ENCODE measurements at regions not wholly inside any gene's neighbourhood (a gene's known extent, or its start where the extent isn't known, plus 50 kb on each side); places are given as distances from the start of the nearest gene placed in this dataset.
"Not testable (repeated sequence)": the region's sequence is repeated elsewhere in the genome, so short reads cannot be mapped to it uniquely, and the experiment has no call there.

DNA sequence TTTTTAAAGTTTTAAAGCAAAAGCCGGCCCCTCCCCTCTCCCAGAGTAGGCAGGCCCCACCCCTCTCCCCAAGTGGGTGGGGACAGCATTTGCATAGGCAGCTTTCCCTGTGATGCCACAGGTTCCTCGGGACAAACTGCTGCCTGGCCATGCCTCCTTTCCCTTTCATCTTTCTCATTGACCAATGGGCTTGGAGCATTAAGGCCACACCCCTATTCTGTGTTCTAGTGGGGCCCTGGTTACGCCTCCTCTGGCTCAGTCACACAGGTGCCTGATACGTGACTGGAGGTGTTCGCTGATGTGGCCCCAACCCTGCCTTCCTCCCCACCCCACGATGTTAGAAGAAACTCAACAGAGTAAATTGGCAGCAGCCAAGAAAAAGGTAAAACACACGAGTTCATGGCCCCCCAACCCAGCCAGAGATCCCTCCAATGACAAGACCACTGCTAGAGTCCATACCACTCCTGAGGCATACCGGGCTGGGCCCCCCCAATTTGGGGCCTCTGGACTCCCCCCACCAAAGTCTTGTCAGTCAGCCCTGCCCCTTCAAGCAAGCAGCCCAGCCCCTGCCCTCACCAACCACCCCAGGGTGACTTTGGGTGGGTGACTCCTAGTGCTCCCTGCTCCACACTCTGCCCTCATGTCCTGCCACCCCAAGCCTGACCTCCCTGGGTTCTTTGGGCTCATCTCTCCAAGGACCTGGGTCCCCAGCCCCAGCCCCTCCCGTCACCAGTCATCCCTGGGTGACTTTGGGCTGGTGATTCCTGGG is 62.8 kb upstream of the CSPG4 start:
- DNase-seq: no peak
- in situ Hi-C loops (cut with MboI; ENCODE audit: low pct_ligation_motif_present in 1 of 4, low pct_unique_long_range_greater_than_20kb in 1 of 4, low sequenced_read_pairs in 3 of 4): no loop called here
- TF ChIP-seq POLR2AphosphoS5 (IDR thresholded peaks at IDR 0.05) (no peak), POLR2A (IDR thresholded peaks at IDR 0.05) (no peak), EP300 (IDR thresholded peaks at IDR 0.05; ENCODE audit: low read depth) (no peak)
- TF ChIP-seq, protein P1, sequence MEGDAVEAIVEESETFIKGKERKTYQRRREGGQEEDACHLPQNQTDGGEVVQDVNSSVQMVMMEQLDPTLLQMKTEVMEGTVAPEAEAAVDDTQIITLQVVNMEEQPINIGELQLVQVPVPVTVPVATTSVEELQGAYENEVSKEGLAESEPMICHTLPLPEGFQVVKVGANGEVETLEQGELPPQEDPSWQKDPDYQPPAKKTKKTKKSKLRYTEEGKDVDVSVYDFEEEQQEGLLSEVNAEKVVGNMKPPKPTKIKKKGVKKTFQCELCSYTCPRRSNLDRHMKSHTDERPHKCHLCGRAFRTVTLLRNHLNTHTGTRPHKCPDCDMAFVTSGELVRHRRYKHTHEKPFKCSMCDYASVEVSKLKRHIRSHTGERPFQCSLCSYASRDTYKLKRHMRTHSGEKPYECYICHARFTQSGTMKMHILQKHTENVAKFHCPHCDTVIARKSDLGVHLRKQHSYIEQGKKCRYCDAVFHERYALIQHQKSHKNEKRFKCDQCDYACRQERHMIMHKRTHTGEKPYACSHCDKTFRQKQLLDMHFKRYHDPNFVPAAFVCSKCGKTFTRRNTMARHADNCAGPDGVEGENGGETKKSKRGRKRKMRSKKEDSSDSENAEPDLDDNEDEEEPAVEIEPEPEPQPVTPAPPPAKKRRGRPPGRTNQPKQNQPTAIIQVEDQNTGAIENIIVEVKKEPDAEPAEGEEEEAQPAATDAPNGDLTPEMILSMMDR (IDR thresholded peaks at IDR 0.05): no peak
- no peak overlapping the region for H3K27ac ChIP-seq
- H3K4me3 ChIP-seq: no peak overlapping the region
- H3K36me3 ChIP-seq: no peaks in the 10 kb centered on the region
- H3K4me1 ChIP-seq: no peaks in the 10 kb centered on the region
- intact Hi-C loops (cut with DNase I; ENCODE audit: low total_unique reads): no loop called here
- WGBS, 2 donors (ENCODE audit: low coverage in 1 of 2): 60 to 81% methylated on average over 5 to 9 of the region's 9 CpGs
- no peaks in the 10 kb centered on the region for H3K9me3 ChIP-seq
- no peaks in the 10 kb centered on the region for H3K27me3 ChIP-seq

DNA sequence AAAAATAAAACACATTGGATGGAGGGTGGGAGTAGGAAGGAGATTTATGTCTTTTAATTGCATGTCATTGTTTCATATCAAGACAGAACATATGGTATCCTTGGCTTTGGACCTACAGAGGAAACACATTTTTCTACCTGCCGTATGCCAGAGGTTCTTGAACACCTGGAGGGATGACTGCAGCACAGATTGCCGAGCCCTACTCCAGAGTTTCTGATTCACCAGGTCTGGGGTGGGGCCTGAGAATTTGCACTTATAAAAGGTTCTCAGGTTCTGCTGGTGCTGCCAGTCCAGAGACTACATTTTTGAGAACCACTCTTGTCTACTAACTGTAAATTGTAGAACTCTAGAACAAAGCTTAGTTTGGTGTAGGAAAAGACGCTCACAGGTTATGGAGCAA is 61.3 kb upstream of the CSPG4 start:
- H3K4me1 ChIP-seq; H3K9me3 ChIP-seq; DNase-seq; in situ Hi-C loops (cut with MboI; ENCODE audit: low pct_ligation_motif_present in 1 of 4, low pct_unique_long_range_greater_than_20kb in 1 of 4, low sequenced_read_pairs in 3 of 4); H3K36me3 ChIP-seq; H3K27me3 ChIP-seq; H3K27ac ChIP-seq; intact Hi-C loops (cut with DNase I; ENCODE audit: low total_unique reads); H3K4me3 ChIP-seq: not testable (repeated sequence)
- 84% methylated on average over 3 of the region's 3 CpGs; no CpG with 5 or more reads in 1 of the 2 donors for WGBS, 2 donors (ENCODE audit: low coverage in 1 of 2)

DNA sequence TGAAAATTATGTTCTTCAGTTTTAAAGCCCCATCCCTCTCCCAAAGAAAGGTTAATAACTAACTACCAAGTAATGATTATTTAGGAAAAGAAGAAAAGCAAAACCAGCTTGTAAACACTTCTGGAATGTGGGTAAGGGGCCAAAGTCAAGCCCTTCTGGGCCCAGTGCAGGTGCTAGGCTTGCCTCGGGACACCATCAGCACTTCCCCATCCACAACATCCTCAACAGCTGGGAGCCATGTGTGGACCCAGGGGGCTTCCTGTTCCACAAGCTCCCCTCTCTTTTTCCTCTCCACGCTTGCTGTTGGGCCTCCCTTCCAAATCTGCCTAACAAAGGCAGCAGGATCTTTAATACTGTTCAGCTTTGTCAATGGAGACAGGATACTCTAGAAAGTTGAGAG is 58.4 kb upstream of the CSPG4 start:
- intact Hi-C loops (cut with DNase I; ENCODE audit: low total_unique reads); H3K4me1 ChIP-seq; in situ Hi-C loops (cut with MboI; ENCODE audit: low pct_ligation_motif_present in 1 of 4, low pct_unique_long_range_greater_than_20kb in 1 of 4, low sequenced_read_pairs in 3 of 4); H3K4me3 ChIP-seq; H3K27me3 ChIP-seq; DNase-seq; H3K27ac ChIP-seq; H3K9me3 ChIP-seq; H3K36me3 ChIP-seq: not testable (repeated sequence)
- 59% methylated on average over 2 of the region's 2 CpGs; no CpG with 5 or more reads in 1 of the 2 donors for WGBS, 2 donors (ENCODE audit: low coverage in 1 of 2)

DNA sequence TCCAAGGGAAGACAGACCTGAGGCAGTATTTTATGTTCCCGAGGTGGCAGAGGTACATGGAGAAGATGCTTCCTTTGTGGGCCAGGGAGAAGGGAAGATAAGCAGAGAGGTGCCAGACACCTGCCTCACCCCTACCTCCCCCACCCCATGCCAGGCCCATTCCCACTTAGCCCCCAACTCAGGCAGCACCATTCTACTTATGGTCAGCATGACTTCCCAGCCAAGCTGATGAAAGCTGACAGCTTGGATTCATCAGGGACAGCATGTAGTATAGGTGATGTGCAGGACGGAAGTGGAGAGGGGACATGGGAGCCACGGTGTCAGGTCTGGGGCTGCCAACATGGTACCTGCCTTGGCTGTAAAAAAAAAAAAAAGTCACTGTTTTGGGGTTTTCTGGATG is 57.5 kb upstream of the CSPG4 start:
- in situ Hi-C loops (cut with MboI; ENCODE audit: low pct_ligation_motif_present in 1 of 4, low pct_unique_long_range_greater_than_20kb in 1 of 4, low sequenced_read_pairs in 3 of 4): no loop called here
- H3K27ac ChIP-seq: no peak overlapping the region

DNA sequence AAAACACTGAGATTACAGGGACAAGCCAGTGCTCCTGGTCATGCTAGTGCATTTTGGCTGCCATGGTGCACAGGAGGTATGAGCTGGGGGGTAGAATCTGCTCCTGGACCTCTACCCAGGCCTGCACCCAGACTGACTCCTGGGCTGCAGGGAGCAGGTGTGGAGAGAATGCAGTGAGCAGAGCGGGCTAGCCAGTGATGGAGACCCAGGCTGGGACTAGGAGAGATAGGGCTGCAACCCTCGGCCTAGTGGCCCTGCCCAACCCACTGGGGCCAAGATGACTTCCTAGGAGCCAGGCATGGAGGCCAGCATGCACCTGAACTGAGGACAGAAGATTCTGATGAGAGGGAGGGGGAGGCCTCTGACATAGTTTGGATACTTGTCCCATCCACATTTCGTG is 55.9 kb upstream of the CSPG4 start:
- H3K27ac ChIP-seq; H3K4me3 ChIP-seq; H3K4me1 ChIP-seq; H3K9me3 ChIP-seq; intact Hi-C loops (cut with DNase I; ENCODE audit: low total_unique reads); H3K36me3 ChIP-seq; in situ Hi-C loops (cut with MboI; ENCODE audit: low pct_ligation_motif_present in 1 of 4, low pct_unique_long_range_greater_than_20kb in 1 of 4, low sequenced_read_pairs in 3 of 4); H3K27me3 ChIP-seq; DNase-seq: not testable (repeated sequence)
- WGBS, 2 donors (ENCODE audit: low coverage in 1 of 2): 71% methylated on average over 3 of the region's 3 CpGs; no CpG with 5 or more reads in 1 of the 2 donors

More for the DNA sequence above, 57.5 kb upstream of the CSPG4 start:
- WGBS, 2 donors (ENCODE audit: low coverage in 1 of 2): 60 to 70% methylated on average over 2 to 3 of the region's 3 CpGs
- no peaks in the 10 kb centered on the region for H3K27me3 ChIP-seq
- no peak overlapping the region for H3K4me3 ChIP-seq
- intact Hi-C loops (cut with DNase I; ENCODE audit: low total_unique reads): no loop called here
- TF ChIP-seq, protein P1 (IDR thresholded peaks at IDR 0.05): no peak
- no peak for TF ChIP-seq POLR2AphosphoS5 (IDR thresholded peaks at IDR 0.05)
- no peaks in the 10 kb centered on the region for H3K36me3 ChIP-seq
- DNase-seq: no peak
- H3K9me3 ChIP-seq: no peaks in the 10 kb centered on the region
- no peaks in the 10 kb centered on the region for H3K4me1 ChIP-seq

DNA sequence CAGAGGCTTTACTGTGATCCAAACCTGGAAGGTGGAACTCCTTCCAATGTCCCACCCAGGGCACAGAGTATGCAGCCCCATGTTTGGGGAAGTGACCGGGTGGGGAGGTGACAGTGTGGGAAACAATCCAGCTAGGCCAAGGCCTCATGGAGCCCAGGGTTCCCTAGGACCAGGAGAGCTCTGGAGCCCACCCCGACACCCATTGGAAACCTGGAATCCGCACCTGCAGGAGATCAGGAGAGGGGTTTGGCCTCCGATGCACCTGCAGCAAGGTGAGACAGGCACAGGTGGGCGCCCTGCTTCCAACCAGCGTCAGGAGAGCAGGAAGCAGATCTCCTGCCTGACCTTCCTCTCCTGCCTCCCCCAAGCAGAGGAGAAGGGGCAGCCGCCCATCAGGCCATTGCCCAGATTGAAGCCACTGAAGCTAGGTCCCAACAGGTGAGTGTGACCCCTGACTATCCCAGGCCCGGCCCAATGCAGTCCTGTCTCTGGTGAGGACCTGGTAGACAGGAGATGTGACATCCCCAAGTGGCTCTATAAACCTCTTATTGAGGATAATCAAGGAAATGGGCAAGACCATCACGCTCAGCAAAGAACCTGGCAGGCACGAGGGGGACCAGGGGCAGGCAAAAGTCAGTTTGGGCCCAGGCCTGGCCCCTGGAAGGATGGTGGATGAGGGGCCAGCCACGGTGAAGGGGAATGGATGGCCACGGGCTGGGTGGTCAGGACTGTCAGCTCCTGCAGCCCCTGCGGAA is 53.1 kb upstream of the CSPG4 start:
- H3K9me3 ChIP-seq; in situ Hi-C loops (cut with MboI; ENCODE audit: low pct_ligation_motif_present in 1 of 4, low pct_unique_long_range_greater_than_20kb in 1 of 4, low sequenced_read_pairs in 3 of 4); H3K4me3 ChIP-seq; H3K4me1 ChIP-seq; intact Hi-C loops (cut with DNase I; ENCODE audit: low total_unique reads); H3K27ac ChIP-seq; H3K36me3 ChIP-seq; DNase-seq; H3K27me3 ChIP-seq: not testable (repeated sequence)
- 85 to 89% methylated on average over 4 to 13 of the region's 13 CpGs for WGBS, 2 donors (ENCODE audit: low coverage in 1 of 2)

DNA sequence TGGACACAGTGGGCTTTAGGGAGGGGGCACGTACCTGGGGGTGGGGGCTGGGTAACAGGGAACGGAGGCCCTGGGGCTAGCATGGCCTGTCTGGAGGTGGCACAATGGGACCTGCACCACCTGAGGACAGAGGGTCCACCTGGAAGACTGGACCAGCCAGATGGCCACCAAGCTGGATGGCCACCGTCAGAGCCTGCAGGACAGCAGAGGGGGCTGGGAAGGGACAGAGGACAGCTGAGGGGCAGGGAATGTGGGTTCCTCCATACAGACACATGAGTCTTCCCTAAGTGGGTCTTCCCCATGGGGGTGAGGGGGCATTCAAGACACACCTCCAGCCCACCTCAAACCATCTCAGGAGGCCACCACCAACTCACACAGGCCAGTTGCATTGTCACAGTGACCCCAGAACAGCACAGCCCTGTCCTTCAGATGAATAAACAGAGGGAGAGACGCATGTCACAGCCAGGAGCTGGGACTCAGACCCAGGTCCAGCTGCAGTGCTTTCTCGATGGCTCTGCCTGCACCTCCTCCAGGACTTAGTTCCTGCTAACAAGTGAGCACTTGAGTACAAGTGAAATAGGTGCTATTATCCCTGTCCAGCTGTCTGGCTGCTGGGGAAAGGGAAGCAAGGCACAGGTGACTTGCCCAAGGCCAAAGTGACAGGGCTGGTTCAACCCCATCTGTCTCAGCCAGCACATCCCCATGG is 52.4 kb upstream of the CSPG4 start:
- H3K4me1 ChIP-seq; DNase-seq; H3K9me3 ChIP-seq; H3K4me3 ChIP-seq; in situ Hi-C loops (cut with MboI; ENCODE audit: low pct_ligation_motif_present in 1 of 4, low pct_unique_long_range_greater_than_20kb in 1 of 4, low sequenced_read_pairs in 3 of 4); intact Hi-C loops (cut with DNase I; ENCODE audit: low total_unique reads); H3K27ac ChIP-seq; H3K27me3 ChIP-seq; H3K36me3 ChIP-seq: not testable (repeated sequence)
- 85% methylated on average over 3 of the region's 5 CpGs; no CpG with 5 or more reads in 1 of the 2 donors for WGBS, 2 donors (ENCODE audit: low coverage in 1 of 2)

Measured in transverse colon (tissue), 4 donors.